DND-41 (cell line): ENCODE measurements at regions not wholly inside any gene's neighbourhood (a gene's known extent, or its start where the extent isn't known, plus 50 kb on each side); places are given as distances from the start of the nearest gene placed in this dataset.

Experiments
- ATAC-seq: fragments of 200-7000 bp; cut with Tn5 transposase; 3 replicates; pipeline ENCODE4 v1.9.1; 2021; ENCODE audit warnings: low read depth; ENCODE audit not compliant: insufficient read depth
- DNase-seq: peaks from one replicate; pipeline ENCODE4 v3.0.0-alpha.2; 2020
- H2AFZ ChIP-seq: 2 replicates; pipeline ENCODE4 v1.6.0; 2012; ENCODE audit warnings: low read depth, low read length
- H3K27ac ChIP-seq: 2 replicates; pipeline ENCODE4 v1.5.1; 2012; ENCODE audit warnings: low read length, inconsistent platforms
- H3K27me3 ChIP-seq: fragments of 200-600 bp; sonication (generic); 2 replicates; pipeline ENCODE4 v1.6.0; 2012; ENCODE audit warnings: low read length, mild to moderate bottlenecking, inconsistent platforms; ENCODE audit not compliant: insufficient read depth, poor library complexity
- H3K36me3 ChIP-seq: 2 replicates; pipeline ENCODE4 v1.5.1; 2012; ENCODE audit warnings: low read length, inconsistent platforms; ENCODE audit not compliant: insufficient read depth
- H3K4me1 ChIP-seq: 2 replicates; pipeline ENCODE4 v1.5.1; 2012; ENCODE audit warnings: mild to moderate bottlenecking, low read length; ENCODE audit not compliant: insufficient read depth
- H3K4me2 ChIP-seq: 2 replicates; pipeline ENCODE4 v1.6.0; 2012; ENCODE audit warnings: mild to moderate bottlenecking, moderate library complexity, low read length, inconsistent platforms; ENCODE audit not compliant: insufficient read depth
- H3K4me3 ChIP-seq, 2 experiments: fragments of 200-600 bp in 1 of 2; shearing (Covaris generic) in 1 of 2; 2 replicates each; pipeline ENCODE4 v1.5.1; 2012 to 2016; ENCODE audit warnings: inconsistent platforms in 2 of 2, low read length in 2 of 2, mild to moderate bottlenecking in 2 of 2, low read depth in 1 of 2, moderate library complexity in 1 of 2
- H3K79me2 ChIP-seq: 2 replicates; pipeline ENCODE4 v1.6.0; 2012; ENCODE audit warnings: low read length, inconsistent platforms; ENCODE audit not compliant: insufficient read depth
- H3K9ac ChIP-seq: 2 replicates; pipeline ENCODE4 v1.6.0; 2012; ENCODE audit warnings: low read depth, mild to moderate bottlenecking, inconsistent platforms, low read length, moderate library complexity
- H3K9me3 ChIP-seq: 2 replicates; pipeline ENCODE4 v1.5.1; 2012; ENCODE audit warnings: low read length, moderate library complexity, mild to moderate bottlenecking, inconsistent platforms; ENCODE audit not compliant: insufficient read depth, severe bottlenecking
- H4K20me1 ChIP-seq: 2 replicates; pipeline ENCODE4 v1.6.0; 2012; ENCODE audit warnings: low read length; ENCODE audit not compliant: insufficient read depth
- EZH2 ChIP-seq: IDR thresholded peaks from 3 replicates; pipeline ENCODE4 v1.6.1; 2012; ENCODE audit warnings: borderline replicate concordance, low read depth, mild to moderate bottlenecking, moderate library complexity, low read length, inconsistent platforms; ENCODE audit not compliant: severe bottlenecking
- TF ChIP-seq, protein P1 (sequence below): IDR thresholded peaks from 2 replicates; pipeline ENCODE4 v1.5.1; 2012; ENCODE audit warnings: borderline replicate concordance, low read length, moderate library complexity, mild to moderate bottlenecking; ENCODE audit not compliant: poor library complexity, severe bottlenecking; ENCODE audit errors: extremely low read depth

GRCh38 chr6:140130074-140130473 is 755.6 kb upstream of the CITED2 start:
- Histone ChIP-seq H3K79me2 (no peaks in the 10 kb centered on the region), H3K9me3 (peaks cover 7% of the 10 kb centered on the region), H3K36me3 (no peaks in the 10 kb centered on the region), H4K20me1 (no peaks in the 10 kb centered on the region), H3K9ac (no peak overlapping the region), H3K4me3 (no peak overlapping the region), H3K27me3 (no peaks in the 10 kb centered on the region), H3K27ac (no peak overlapping the region), H3K4me2 (no peak overlapping the region), H3K4me1 (no peaks in the 10 kb centered on the region), H2AFZ (no peak overlapping the region)
- ATAC-seq (no peak), DNase-seq (no peak)
- TF ChIP-seq, protein P1, sequence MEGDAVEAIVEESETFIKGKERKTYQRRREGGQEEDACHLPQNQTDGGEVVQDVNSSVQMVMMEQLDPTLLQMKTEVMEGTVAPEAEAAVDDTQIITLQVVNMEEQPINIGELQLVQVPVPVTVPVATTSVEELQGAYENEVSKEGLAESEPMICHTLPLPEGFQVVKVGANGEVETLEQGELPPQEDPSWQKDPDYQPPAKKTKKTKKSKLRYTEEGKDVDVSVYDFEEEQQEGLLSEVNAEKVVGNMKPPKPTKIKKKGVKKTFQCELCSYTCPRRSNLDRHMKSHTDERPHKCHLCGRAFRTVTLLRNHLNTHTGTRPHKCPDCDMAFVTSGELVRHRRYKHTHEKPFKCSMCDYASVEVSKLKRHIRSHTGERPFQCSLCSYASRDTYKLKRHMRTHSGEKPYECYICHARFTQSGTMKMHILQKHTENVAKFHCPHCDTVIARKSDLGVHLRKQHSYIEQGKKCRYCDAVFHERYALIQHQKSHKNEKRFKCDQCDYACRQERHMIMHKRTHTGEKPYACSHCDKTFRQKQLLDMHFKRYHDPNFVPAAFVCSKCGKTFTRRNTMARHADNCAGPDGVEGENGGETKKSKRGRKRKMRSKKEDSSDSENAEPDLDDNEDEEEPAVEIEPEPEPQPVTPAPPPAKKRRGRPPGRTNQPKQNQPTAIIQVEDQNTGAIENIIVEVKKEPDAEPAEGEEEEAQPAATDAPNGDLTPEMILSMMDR: no peak
- no peak for TF ChIP-seq EZH2

DNA sequence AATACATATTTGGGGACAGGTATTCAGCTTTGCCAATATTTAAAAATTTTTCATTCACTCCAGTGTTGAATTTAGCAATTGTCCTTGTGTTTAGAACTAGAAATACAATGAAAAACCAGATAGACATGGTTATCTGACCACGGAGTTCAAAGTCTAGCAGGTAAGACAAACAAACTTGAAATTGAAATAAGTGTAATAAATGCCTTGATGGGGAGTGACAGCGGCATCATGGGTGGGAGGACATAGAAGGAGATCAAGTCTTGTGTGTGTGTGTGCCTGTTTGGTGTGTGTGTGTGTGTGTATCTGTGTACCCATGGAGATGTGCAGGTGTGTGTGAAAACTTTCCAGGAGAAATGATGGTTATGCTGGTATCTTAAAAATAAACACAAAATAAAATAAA is 750.0 kb upstream of the CITED2 start:
- Histone ChIP-seq H3K4me3 (no peak overlapping the region), H3K9ac (no peak overlapping the region), H3K4me1 (no peaks in the 10 kb centered on the region), H3K27ac (no peak overlapping the region), H3K4me2 (no peak overlapping the region), H3K27me3 (no peaks in the 10 kb centered on the region), H3K79me2 (no peaks in the 10 kb centered on the region), H3K9me3 (peaks cover 7% of the 10 kb centered on the region), H2AFZ (no peak overlapping the region), H3K36me3 (no peaks in the 10 kb centered on the region), H4K20me1 (no peaks in the 10 kb centered on the region)
- TF ChIP-seq, protein P1: no peak
- TF ChIP-seq EZH2: no peak
- DNase-seq (no peak), ATAC-seq (no peak)

DNA sequence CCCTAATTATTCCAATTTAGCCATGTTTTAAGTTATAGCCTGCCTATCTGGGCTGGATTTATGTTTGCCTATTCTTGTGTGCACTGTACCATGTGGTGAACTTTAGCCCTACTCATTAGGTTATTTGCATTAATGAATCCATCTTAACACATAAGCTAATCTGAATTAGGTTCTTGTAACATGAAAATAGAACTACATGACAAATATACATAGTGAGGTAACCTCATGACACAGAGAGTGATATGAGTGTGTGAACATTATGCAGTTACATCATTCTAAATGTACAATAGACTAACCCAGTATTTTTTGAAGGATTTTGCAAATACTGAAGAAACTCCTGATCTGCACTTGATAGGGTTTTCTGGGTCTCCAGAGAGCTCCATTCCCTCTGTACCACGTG is 733.7 kb upstream of the CITED2 start:
- H3K4me1 ChIP-seq: no peaks in the 10 kb centered on the region
- H2AFZ ChIP-seq: no peak overlapping the region
- H3K27me3 ChIP-seq: no peaks in the 10 kb centered on the region
- H3K9me3 ChIP-seq: no peaks in the 10 kb centered on the region
- DNase-seq (no peak), ATAC-seq (no peak)
- H4K20me1 ChIP-seq: no peaks in the 10 kb centered on the region
- H3K4me3 ChIP-seq: no peak overlapping the region
- H3K9ac ChIP-seq: no peak overlapping the region
- no peak for TF ChIP-seq EZH2
- TF ChIP-seq, protein P1: no peak
- no peak overlapping the region for H3K4me2 ChIP-seq
- H3K79me2 ChIP-seq: no peaks in the 10 kb centered on the region
- no peak overlapping the region for H3K27ac ChIP-seq
- H3K36me3 ChIP-seq: no peaks in the 10 kb centered on the region

GRCh38 chr6:140107216-140107615 is 732.8 kb upstream of the CITED2 start:
- Histone ChIP-seq H3K4me3 (no peak overlapping the region), H3K36me3 (no peaks in the 10 kb centered on the region), H3K4me1 (no peaks in the 10 kb centered on the region), H4K20me1 (no peaks in the 10 kb centered on the region), H3K4me2 (no peak overlapping the region), H3K79me2 (no peaks in the 10 kb centered on the region), H3K27ac (no peak overlapping the region), H3K27me3 (no peaks in the 10 kb centered on the region), H3K9ac (no peak overlapping the region), H2AFZ (no peak overlapping the region), H3K9me3 (no peaks in the 10 kb centered on the region)
- ATAC-seq (no peak), DNase-seq (no peak)
- TF ChIP-seq, protein P1: no peak
- no peak for TF ChIP-seq EZH2
